ENCODE measurements at regions not wholly inside any gene's neighbourhood (a gene's known extent, or its start where the extent isn't known, plus 50 kb on each side); places are given as distances from the start of the nearest gene placed in this dataset.

DNA sequence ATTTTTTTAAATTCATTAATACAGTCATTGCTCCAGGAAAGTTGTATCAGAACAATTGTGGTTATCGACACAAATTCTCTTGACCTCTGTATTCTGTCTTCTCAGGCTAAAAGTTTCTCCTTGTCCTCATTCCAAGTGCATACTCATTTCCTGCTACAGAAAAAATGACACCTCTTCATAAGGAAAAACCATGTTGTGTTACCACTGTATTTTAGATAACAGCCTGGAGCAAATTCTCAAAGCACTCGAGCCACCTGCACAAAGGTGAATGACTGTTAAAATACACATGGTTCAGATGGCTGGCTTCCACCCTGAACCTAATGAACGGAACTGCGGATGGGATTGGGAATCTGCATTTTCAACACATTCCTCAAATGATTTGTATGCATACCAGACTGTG is 586.5 kb downstream of the EPHA4 start (continued):
- TF ChIP-seq, protein P1, sequence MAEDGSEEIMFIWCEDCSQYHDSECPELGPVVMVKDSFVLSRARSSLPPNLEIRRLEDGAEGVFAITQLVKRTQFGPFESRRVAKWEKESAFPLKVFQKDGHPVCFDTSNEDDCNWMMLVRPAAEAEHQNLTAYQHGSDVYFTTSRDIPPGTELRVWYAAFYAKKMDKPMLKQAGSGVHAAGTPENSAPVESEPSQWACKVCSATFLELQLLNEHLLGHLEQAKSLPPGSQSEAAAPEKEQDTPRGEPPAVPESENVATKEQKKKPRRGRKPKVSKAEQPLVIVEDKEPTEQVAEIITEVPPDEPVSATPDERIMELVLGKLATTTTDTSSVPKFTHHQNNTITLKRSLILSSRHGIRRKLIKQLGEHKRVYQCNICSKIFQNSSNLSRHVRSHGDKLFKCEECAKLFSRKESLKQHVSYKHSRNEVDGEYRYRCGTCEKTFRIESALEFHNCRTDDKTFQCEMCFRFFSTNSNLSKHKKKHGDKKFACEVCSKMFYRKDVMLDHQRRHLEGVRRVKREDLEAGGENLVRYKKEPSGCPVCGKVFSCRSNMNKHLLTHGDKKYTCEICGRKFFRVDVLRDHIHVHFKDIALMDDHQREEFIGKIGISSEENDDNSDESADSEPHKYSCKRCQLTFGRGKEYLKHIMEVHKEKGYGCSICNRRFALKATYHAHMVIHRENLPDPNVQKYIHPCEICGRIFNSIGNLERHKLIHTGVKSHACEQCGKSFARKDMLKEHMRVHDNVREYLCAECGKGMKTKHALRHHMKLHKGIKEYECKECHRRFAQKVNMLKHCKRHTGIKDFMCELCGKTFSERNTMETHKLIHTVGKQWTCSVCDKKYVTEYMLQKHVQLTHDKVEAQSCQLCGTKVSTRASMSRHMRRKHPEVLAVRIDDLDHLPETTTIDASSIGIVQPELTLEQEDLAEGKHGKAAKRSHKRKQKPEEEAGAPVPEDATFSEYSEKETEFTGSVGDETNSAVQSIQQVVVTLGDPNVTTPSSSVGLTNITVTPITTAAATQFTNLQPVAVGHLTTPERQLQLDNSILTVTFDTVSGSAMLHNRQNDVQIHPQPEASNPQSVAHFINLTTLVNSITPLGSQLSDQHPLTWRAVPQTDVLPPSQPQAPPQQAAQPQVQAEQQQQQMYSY (CRISPR knock-in tag; IDR thresholded peaks at IDR 0.05) = no peak

- no peaks in the 10 kb centered on the region for H3K27me3 Mint-ChIP-seq (ENCODE audit: low read depth)
- H3K4me1 Mint-ChIP-seq = peaks cover 31% of the 10 kb centered on the region
- ChIA-PET CTCF (no interaction called here), POLR2A (no interaction called here)
- H3K36me3 Mint-ChIP-seq = no peaks in the 10 kb centered on the region
- no peak for DNase-seq (ENCODE audit: low spot score)
- H3K27ac Mint-ChIP-seq = no peak overlapping the region
- TF ChIP-seq JAZF1 (CRISPR knock-in tag; IDR thresholded peaks at IDR 0.05) (no peak), MXD4 (CRISPR knock-in tag; IDR thresholded peaks at IDR 0.05; ENCODE audit: borderline replicate concordance) (no peak), CDX4 (CRISPR knock-in tag; IDR thresholded peaks at IDR 0.05; ENCODE audit: borderline replicate concordance) (no peak), NFYB (CRISPR knock-in tag; conservative IDR thresholded peaks at IDR 0.05; ENCODE audit: low read depth) (no peak), TP53 (CRISPR knock-in tag; IDR thresholded peaks at IDR 0.05) (no peak), ZNF219 (CRISPR knock-in tag; IDR thresholded peaks at IDR 0.05; ENCODE audit: borderline replicate concordance) (no peak), ZNF532 (CRISPR knock-in tag; IDR thresholded peaks at IDR 0.05; ENCODE audit: borderline replicate concordance) (no peak), GRHL2 (CRISPR knock-in tag; IDR thresholded peaks at IDR 0.05; ENCODE audit: insufficient replicate concordance, severe bottlenecking) (no peak)
- no peak overlapping the region for H3K4me3 Mint-ChIP-seq
- no peak for ATAC-seq
- H3K9me3 Mint-ChIP-seq = peaks cover 10% of the 10 kb centered on the region
Measured at GRCh38 chr2:220987839-220988238, 584.3 kb downstream of the EPHA4 start.

- no peaks in the 10 kb centered on the region for H3K27me3 Mint-ChIP-seq (ENCODE audit: low read depth)
- no peak overlapping the region for H3K27ac Mint-ChIP-seq
- ChIA-PET CTCF (no interaction called here), POLR2A (no interaction called here)
- TF ChIP-seq OVOL2 (CRISPR knock-in tag; IDR thresholded peaks at IDR 0.05; ENCODE audit: borderline replicate concordance) (no peak), NR3C1 (CRISPR knock-in tag; conservative IDR thresholded peaks at IDR 0.05; ENCODE audit: low read depth) (no peak), ZBTB21 (CRISPR knock-in tag; IDR thresholded peaks at IDR 0.05; ENCODE audit: borderline replicate concordance) (no peak), ZNF138 (CRISPR knock-in tag; conservative IDR thresholded peaks at IDR 0.05) (no peak), ZNF232 (CRISPR knock-in tag; IDR thresholded peaks at IDR 0.05) (no peak)
- TF ChIP-seq, protein P2, sequence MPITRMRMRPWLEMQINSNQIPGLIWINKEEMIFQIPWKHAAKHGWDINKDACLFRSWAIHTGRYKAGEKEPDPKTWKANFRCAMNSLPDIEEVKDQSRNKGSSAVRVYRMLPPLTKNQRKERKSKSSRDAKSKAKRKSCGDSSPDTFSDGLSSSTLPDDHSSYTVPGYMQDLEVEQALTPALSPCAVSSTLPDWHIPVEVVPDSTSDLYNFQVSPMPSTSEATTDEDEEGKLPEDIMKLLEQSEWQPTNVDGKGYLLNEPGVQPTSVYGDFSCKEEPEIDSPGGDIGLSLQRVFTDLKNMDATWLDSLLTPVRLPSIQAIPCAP (CRISPR knock-in tag; IDR thresholded peaks at IDR 0.05) = no peak
- TF ChIP-seq, protein P3, sequence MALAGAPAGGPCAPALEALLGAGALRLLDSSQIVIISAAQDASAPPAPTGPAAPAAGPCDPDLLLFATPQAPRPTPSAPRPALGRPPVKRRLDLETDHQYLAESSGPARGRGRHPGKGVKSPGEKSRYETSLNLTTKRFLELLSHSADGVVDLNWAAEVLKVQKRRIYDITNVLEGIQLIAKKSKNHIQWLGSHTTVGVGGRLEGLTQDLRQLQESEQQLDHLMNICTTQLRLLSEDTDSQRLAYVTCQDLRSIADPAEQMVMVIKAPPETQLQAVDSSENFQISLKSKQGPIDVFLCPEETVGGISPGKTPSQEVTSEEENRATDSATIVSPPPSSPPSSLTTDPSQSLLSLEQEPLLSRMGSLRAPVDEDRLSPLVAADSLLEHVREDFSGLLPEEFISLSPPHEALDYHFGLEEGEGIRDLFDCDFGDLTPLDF (CRISPR knock-in tag; IDR thresholded peaks at IDR 0.05) = no peak
- TF ChIP-seq, protein P4, sequence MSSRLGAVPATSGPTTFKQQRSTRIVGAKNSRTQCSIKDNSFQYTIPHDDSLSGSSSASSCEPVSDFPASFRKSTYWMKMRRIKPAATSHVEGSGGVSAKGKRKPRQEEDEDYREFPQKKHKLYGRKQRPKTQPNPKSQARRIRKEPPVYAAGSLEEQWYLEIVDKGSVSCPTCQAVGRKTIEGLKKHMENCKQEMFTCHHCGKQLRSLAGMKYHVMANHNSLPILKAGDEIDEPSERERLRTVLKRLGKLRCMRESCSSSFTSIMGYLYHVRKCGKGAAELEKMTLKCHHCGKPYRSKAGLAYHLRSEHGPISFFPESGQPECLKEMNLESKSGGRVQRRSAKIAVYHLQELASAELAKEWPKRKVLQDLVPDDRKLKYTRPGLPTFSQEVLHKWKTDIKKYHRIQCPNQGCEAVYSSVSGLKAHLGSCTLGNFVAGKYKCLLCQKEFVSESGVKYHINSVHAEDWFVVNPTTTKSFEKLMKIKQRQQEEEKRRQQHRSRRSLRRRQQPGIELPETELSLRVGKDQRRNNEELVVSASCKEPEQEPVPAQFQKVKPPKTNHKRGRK (CRISPR knock-in tag; IDR thresholded peaks at IDR 0.05; ENCODE audit: borderline replicate concordance) = no peak
- H3K4me1 Mint-ChIP-seq = peaks cover 4% of the 10 kb centered on the region; the same call in 1 of the 2 replicates
- H3K36me3 Mint-ChIP-seq = no peaks in the 10 kb centered on the region
- ATAC-seq (no peak), DNase-seq (ENCODE audit: low spot score) (no peak)
- H3K4me3 Mint-ChIP-seq = no peak overlapping the region
- peaks cover 10% of the 10 kb centered on the region for H3K9me3 Mint-ChIP-seq
Measured at GRCh38 chr2:220991972-220992371, 580.1 kb downstream of the EPHA4 start.

Measured in WTC11 (cell line).